Heart right ventricle (tissue), 16 donors: ENCODE measurements at regions not wholly inside any gene's neighbourhood (a gene's known extent, or its start where the extent isn't known, plus 50 kb on each side); places are given as distances from the start of the nearest gene placed in this dataset.

ENCODE experiments used
- ATAC-seq, 8 donors: fragments of 200-7000 bp; cut with Tn5 transposase; one replicate each; pipeline ENCODE4 v1.9.1; 2020; ENCODE audit warnings: mild to moderate bottlenecking in 8 of 8, moderate library complexity in 8 of 8, moderate number of reproducible peaks in 1 of 8
- DNase-seq, 2 donors: peaks; one replicate each; pipeline ENCODE4 v3.0.0-alpha.2; 2020
- H3K27ac ChIP-seq, 10 donors: fragments of 200-600 bp; sonication (generic) in 2 of 10; one replicate each; pipeline versions ENCODE4 v1.5.0 to v1.8.0; 2020 to 2022; ENCODE audit warnings: mild to moderate bottlenecking in 3 of 10
- H3K27me3 ChIP-seq, 7 donors: fragments of 200-600 bp; one replicate each; pipeline ENCODE4 v1.8.0; 2021 to 2022; ENCODE audit warnings: mild to moderate bottlenecking in 2 of 7
- H3K36me3 ChIP-seq, 9 donors: fragments of 200-600 bp; sonication (generic) in 1 of 9; one replicate each; pipeline versions ENCODE4 v1.5.0 to v1.8.0; 2020 to 2022; ENCODE audit warnings: mild to moderate bottlenecking in 2 of 9
- H3K4me1 ChIP-seq, 9 donors: fragments of 200-600 bp; sonication (generic) in 1 of 9; one replicate each; pipeline versions ENCODE4 v1.5.0 to v1.8.0; 2020 to 2022; ENCODE audit warnings: mild to moderate bottlenecking in 4 of 9
- H3K4me3 ChIP-seq, 10 donors: fragments of 200-600 bp; sonication (generic) in 2 of 10; one replicate each; pipeline versions ENCODE4 v1.5.0 to v1.8.0; 2020 to 2022; ENCODE audit warnings: mild to moderate bottlenecking in 7 of 10, moderate library complexity in 2 of 10
- H3K9me3 ChIP-seq, 11 donors: fragments of 200-600 bp in 10 of 11; sonication (generic) in 2 of 11; one replicate each; pipeline versions ENCODE4 v1.5.0 to v1.8.0; 2013 to 2022; ENCODE audit warnings: mild to moderate bottlenecking in 2 of 11, control low read depth in 1 of 11, moderate library complexity in 1 of 11
- CTCF ChIP-seq, 9 donors: fragments of 200-600 bp; sonication (generic) in 2 of 9; IDR thresholded peaks; one replicate each; pipeline versions ENCODE4 v1.5.0 to v1.8.0; 2021 to 2022; ENCODE audit warnings: antibody characterized with exemption in 9 of 9, mild to moderate bottlenecking in 5 of 9, moderate library complexity in 1 of 9
- WGBS, 2 donors: extraction: QIAGEN DNeasy Blood & Tissue Kit; methylation state at CpG; one replicate each; pipeline ENCODE4 v1.1.7; 2013; ENCODE audit warnings: inconsistent platforms in 1 of 2; 5-methylcytosine and 5-hydroxymethylcytosine counted together
- intact Hi-C, 10 donors: fragments of 100-400 bp; cut with DNase I; formaldehyde crosslinking; loops; one replicate each; pipeline versions ENCODE4 v1.11.1 to v1.14.2; 2022
- donor health status: Arrhythmogenic right ventricular cardiomyopathy.
- donor health status: ischemic (EF 13 %, LVEDD 7.1; RV severe dilation, severe dysfunction).
- donor health status: healthy with polysubstance abuse.
- donor health status: DM: no; HTN: yes; CAD: no.
- donor health status: DM: no; HTN: no; CAD: no.
- donor health status: ischemic (EF 25% LVEDD 6.9; RV normal size, moderate dysfunction).
- donor health status: ischemic (EF 25% LVEDD 5.7; RV mildly dilated, moderate dysfunction).
- donor health status: healthy.
- donor health status: DM: yes; HTN: yes; CAD: no.
- donor health status: Ischemic cardiomyopathy.
- donor health status: ischemic (EF 35%, LVEDD 5.7; RV mildly dilated, moderate dysfunction).
- donor health status: nonischemic (EF 11% LVEDD 7.7; RV severe dilation, severe dysfunction).
- donor health status: DM: yes; HTN: yes; CAD: no.
- donor health status: PGD.
- donor health status: ischemic (EF 29% LVEDD 5.4; RV normal size, mild dysfunction).
- donor health status: nonischemic (EF 23%, LVEDD 6.1; RV moderate dilation, normal function).

- TF ChIP-seq CTCF (IDR thresholded peaks at IDR 0.05) = no peak
- H3K27ac ChIP-seq = no peak overlapping the region
- H3K27me3 ChIP-seq = no peaks in the 10 kb centered on the region
- H3K4me3 ChIP-seq = no peak overlapping the region
- ATAC-seq (no peak), DNase-seq (no peak)
- no peaks in the 10 kb centered on the region for H3K9me3 ChIP-seq
- H3K4me1 ChIP-seq = no peaks in the 10 kb centered on the region
- 79 to 84% methylated on average over 3 of the region's 3 CpGs for WGBS, 2 donors
- intact Hi-C loops = no loop called here
- H3K36me3 ChIP-seq = no peaks in the 10 kb centered on the region
Observed at GRCh38 chr4:136691607-136692006, 840.7 kb downstream of the PCDH18 start.

- intact Hi-C loops = no loop called here
- Histone ChIP-seq H3K4me1 (no peaks in the 10 kb centered on the region), H3K27me3 (no peaks in the 10 kb centered on the region), H3K9me3 (no peaks in the 10 kb centered on the region), H3K27ac (no peak overlapping the region), H3K4me3 (no peak overlapping the region), H3K36me3 (no peaks in the 10 kb centered on the region)
- no peak for TF ChIP-seq CTCF (IDR thresholded peaks at IDR 0.05)
- ATAC-seq (no peak), DNase-seq (no peak)
- 33 to 39% methylated on average over 1 of the region's 1 CpG for whole genome bisulfite sequencing, 2 donors
Observed at GRCh38 chr4:136690360-136690759, 841.9 kb downstream of the PCDH18 start.

- no peak overlapping the region for H3K4me3 ChIP-seq
- ATAC-seq = no peak
- intact Hi-C loops = no loop called here
- no peaks in the 10 kb centered on the region for H3K9me3 ChIP-seq
- no peaks in the 10 kb centered on the region for H3K4me1 ChIP-seq
- no peaks in the 10 kb centered on the region for H3K27me3 ChIP-seq
- TF ChIP-seq CTCF (IDR thresholded peaks at IDR 0.05) = no peak
- no peak overlapping the region for H3K27ac ChIP-seq
- no peak for DNase-seq
- H3K36me3 ChIP-seq = no peaks in the 10 kb centered on the region
- 72% methylated on average over 2 of the region's 2 CpGs for WGBS, 2 donors
Observed at GRCh38 chr4:136687596-136687995, 844.7 kb downstream of the PCDH18 start.

- no peak overlapping the region for H3K4me3 ChIP-seq
- intact Hi-C loops = no loop called here
- WGBS, 2 donors = 88 to 90% methylated on average over 6 of the region's 6 CpGs
- no peaks in the 10 kb centered on the region for H3K4me1 ChIP-seq
- TF ChIP-seq CTCF (IDR thresholded peaks at IDR 0.05) = no peak
- H3K36me3 ChIP-seq = no peaks in the 10 kb centered on the region
- H3K9me3 ChIP-seq = no peaks in the 10 kb centered on the region
- no peak overlapping the region for H3K27ac ChIP-seq
- DNase-seq (no peak), ATAC-seq (no peak)
- H3K27me3 ChIP-seq = no peaks in the 10 kb centered on the region
Observed at GRCh38 chr4:136687118-136687517, 845.2 kb downstream of the PCDH18 start.

- no peak for DNase-seq
- Histone ChIP-seq H3K4me3 (no peak overlapping the region), H3K36me3 (no peaks in the 10 kb centered on the region), H3K27me3 (no peaks in the 10 kb centered on the region), H3K9me3 (no peaks in the 10 kb centered on the region), H3K4me1 (no peaks in the 10 kb centered on the region), H3K27ac (no peak overlapping the region)
- WGBS, 2 donors = 72 to 82% methylated on average over 1 of the region's 1 CpG
- TF ChIP-seq CTCF (IDR thresholded peaks at IDR 0.05) = no peak
- intact Hi-C loops = no loop called here
- no peak for ATAC-seq
Observed at GRCh38 chr4:136680761-136681160, 851.5 kb downstream of the PCDH18 start.
